ENCODE measurements at regions not wholly inside any gene's neighbourhood (a gene's known extent, or its start where the extent isn't known, plus 50 kb on each side); places are given as distances from the start of the nearest gene placed in this dataset.

GRCh38 chr6:62999796-63000195, 211.5 kb upstream of the FKBP1C start:
- TF ChIP-seq JUNB (IDR thresholded peaks at IDR 0.05; ENCODE audit: unreplicated experiment) (no peak), POLR2AphosphoS5 (IDR thresholded peaks at IDR 0.05; ENCODE audit: low read depth) (no peak), CREB1 (CRISPR knock-in tag; IDR thresholded peaks at IDR 0.05; ENCODE audit: low read depth) (no peak), ZNF114 (CRISPR knock-in tag; IDR thresholded peaks at IDR 0.05) (no peak), EZH2 (IDR thresholded peaks at IDR 0.05; ENCODE audit: low read depth, unreplicated experiment) (no peak), EZH2phosphoT487 (IDR thresholded peaks at IDR 0.05; ENCODE audit: unreplicated experiment) (no peak)
- TF ChIP-seq, protein P1, sequence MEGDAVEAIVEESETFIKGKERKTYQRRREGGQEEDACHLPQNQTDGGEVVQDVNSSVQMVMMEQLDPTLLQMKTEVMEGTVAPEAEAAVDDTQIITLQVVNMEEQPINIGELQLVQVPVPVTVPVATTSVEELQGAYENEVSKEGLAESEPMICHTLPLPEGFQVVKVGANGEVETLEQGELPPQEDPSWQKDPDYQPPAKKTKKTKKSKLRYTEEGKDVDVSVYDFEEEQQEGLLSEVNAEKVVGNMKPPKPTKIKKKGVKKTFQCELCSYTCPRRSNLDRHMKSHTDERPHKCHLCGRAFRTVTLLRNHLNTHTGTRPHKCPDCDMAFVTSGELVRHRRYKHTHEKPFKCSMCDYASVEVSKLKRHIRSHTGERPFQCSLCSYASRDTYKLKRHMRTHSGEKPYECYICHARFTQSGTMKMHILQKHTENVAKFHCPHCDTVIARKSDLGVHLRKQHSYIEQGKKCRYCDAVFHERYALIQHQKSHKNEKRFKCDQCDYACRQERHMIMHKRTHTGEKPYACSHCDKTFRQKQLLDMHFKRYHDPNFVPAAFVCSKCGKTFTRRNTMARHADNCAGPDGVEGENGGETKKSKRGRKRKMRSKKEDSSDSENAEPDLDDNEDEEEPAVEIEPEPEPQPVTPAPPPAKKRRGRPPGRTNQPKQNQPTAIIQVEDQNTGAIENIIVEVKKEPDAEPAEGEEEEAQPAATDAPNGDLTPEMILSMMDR (conservative IDR thresholded peaks at IDR 0.05; ENCODE audit: low read depth in 2 of 2) = no peak
- TF ChIP-seq, protein P2, sequence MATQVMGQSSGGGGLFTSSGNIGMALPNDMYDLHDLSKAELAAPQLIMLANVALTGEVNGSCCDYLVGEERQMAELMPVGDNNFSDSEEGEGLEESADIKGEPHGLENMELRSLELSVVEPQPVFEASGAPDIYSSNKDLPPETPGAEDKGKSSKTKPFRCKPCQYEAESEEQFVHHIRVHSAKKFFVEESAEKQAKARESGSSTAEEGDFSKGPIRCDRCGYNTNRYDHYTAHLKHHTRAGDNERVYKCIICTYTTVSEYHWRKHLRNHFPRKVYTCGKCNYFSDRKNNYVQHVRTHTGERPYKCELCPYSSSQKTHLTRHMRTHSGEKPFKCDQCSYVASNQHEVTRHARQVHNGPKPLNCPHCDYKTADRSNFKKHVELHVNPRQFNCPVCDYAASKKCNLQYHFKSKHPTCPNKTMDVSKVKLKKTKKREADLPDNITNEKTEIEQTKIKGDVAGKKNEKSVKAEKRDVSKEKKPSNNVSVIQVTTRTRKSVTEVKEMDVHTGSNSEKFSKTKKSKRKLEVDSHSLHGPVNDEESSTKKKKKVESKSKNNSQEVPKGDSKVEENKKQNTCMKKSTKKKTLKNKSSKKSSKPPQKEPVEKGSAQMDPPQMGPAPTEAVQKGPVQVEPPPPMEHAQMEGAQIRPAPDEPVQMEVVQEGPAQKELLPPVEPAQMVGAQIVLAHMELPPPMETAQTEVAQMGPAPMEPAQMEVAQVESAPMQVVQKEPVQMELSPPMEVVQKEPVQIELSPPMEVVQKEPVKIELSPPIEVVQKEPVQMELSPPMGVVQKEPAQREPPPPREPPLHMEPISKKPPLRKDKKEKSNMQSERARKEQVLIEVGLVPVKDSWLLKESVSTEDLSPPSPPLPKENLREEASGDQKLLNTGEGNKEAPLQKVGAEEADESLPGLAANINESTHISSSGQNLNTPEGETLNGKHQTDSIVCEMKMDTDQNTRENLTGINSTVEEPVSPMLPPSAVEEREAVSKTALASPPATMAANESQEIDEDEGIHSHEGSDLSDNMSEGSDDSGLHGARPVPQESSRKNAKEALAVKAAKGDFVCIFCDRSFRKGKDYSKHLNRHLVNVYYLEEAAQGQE (IDR thresholded peaks at IDR 0.05; ENCODE audit: unreplicated experiment) = no peak
